ENCODE measurements at regions not wholly inside any gene's neighbourhood (a gene's known extent, or its start where the extent isn't known, plus 50 kb on each side); places are given as distances from the start of the nearest gene placed in this dataset.

DNA sequence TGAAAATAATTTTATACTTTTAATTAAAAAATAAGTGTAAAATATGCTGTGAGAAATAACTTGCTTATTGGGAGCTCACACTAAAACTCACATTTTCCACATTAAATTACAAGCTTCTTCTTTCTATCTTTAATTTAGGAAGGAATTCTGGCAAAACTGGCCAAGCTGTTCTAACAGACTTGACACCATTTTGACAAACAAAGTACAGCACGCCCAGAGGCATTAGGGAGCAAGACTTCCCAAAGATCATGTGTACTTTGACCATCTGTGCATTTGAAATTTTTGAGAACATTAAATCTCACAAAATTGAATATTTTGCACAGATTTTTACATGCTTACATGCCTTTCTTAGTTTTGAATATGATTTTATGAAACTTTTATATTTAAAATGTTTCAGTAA, 1288.4 kb upstream of the CADM2 start:
- H3K36me3 ChIP-seq (ENCODE audit: control insufficient read depth in 2 of 2, insufficient read depth in 2 of 2, low read length in 1 of 2): no peaks in the 10 kb centered on the region
- H3K27ac ChIP-seq (ENCODE audit: low read depth in 2 of 2, low read length in 1 of 2): no peak overlapping the region
- no peak overlapping the region for H3K4me3 ChIP-seq (ENCODE audit: low read depth in 1 of 2, low read length in 2 of 2)
- H3K4me1 ChIP-seq (ENCODE audit: control insufficient read depth in 2 of 2, insufficient read depth in 2 of 2, low read length in 1 of 2): no peaks in the 10 kb centered on the region
- no peaks in the 10 kb centered on the region for H3K9me3 ChIP-seq (ENCODE audit: control insufficient read depth in 2 of 2, insufficient read depth in 1 of 2, low read depth in 1 of 2, low read length in 1 of 2)
- H3K27me3 ChIP-seq (ENCODE audit: control insufficient read depth in 1 of 2, insufficient read depth in 2 of 2, low read length in 2 of 2): no peaks in the 10 kb centered on the region
- WGBS, 2 donors: 71 to 85% methylated on average over 1 of the region's 1 CpG

DNA sequence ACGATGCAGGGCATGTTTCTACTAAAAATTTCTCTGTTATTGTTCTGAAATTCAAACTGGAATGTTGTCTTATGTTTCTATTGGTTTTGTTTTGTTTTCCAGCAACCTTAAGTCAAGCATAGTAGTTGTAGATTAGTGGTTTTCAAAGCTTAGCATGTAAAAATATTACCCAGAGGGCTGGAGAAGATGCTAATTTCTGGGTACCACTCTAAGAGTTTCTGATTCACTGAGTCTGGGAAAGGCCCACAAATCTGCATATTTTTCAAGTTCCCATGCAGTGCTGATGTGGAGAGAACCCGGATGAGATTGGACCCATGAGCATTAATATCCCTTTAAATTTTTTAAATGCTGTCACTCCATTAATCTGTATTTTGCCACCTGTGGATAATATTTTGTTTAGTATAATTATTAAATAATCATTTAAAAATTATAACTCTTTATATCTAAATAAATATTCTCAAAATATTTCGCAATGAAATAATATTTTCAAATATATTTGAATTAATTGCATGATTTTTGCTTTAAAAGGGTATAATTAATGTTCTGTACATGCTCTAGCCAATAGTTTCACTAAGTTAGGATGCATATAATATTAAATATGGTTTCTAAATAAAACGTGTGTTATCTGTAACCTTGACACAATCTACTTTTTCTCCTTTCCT, 1274.7 kb upstream of the CADM2 start:
- Histone ChIP-seq H3K27me3 (ENCODE audit: control insufficient read depth in 1 of 2, insufficient read depth in 2 of 2, low read length in 2 of 2) (no peaks in the 10 kb centered on the region), H3K4me1 (ENCODE audit: control insufficient read depth in 2 of 2, insufficient read depth in 2 of 2, low read length in 1 of 2) (no peaks in the 10 kb centered on the region), H3K9me3 (ENCODE audit: control insufficient read depth in 2 of 2, insufficient read depth in 1 of 2, low read depth in 1 of 2, low read length in 1 of 2) (no peaks in the 10 kb centered on the region), H3K36me3 (ENCODE audit: control insufficient read depth in 2 of 2, insufficient read depth in 2 of 2, low read length in 1 of 2) (no peaks in the 10 kb centered on the region), H3K4me3 (ENCODE audit: low read depth in 1 of 2, low read length in 2 of 2) (no peak overlapping the region), H3K27ac (ENCODE audit: low read depth in 2 of 2, low read length in 1 of 2) (no peak overlapping the region)
- 50 to 53% methylated on average over 4 of the region's 4 CpGs for WGBS, 2 donors

- no peaks in the 10 kb centered on the region for H3K27me3 ChIP-seq (ENCODE audit: control insufficient read depth in 1 of 2, insufficient read depth in 2 of 2, low read length in 2 of 2)
- no peak overlapping the region for H3K4me3 ChIP-seq (ENCODE audit: low read depth in 1 of 2, low read length in 2 of 2)
- no peaks in the 10 kb centered on the region for H3K9me3 ChIP-seq (ENCODE audit: control insufficient read depth in 2 of 2, insufficient read depth in 1 of 2, low read depth in 1 of 2, low read length in 1 of 2)
- WGBS, 2 donors: 20 to 28% methylated on average over 1 of the region's 1 CpG
- no peak overlapping the region for H3K27ac ChIP-seq (ENCODE audit: low read depth in 2 of 2, low read length in 1 of 2)
- H3K36me3 ChIP-seq (ENCODE audit: control insufficient read depth in 2 of 2, insufficient read depth in 2 of 2, low read length in 1 of 2): no peaks in the 10 kb centered on the region
- H3K4me1 ChIP-seq (ENCODE audit: control insufficient read depth in 2 of 2, insufficient read depth in 2 of 2, low read length in 1 of 2): no peaks in the 10 kb centered on the region
These were observed 1252.1 kb upstream of the CADM2 start for GRCh38 chr3:83706669-83707068.

DNA sequence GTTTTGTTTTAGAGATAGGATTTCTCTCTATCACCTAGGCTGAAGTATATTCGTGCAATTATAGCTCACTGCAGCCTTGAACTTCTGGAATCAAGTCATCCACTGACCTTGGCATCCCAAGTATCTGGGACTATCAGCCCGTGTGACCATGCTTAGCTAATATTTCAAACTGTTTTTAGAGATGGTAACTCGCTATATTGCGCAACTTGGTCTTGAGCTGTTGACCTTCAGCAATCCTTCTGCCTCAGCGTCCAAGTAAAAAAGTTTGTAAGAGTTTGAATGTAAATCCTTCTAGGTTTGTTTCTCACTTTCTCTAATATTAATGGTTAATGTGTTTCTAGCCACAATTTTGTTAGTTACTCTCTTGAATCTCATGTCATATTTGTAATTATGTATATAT, 1243.5 kb upstream of the CADM2 start:
- Histone ChIP-seq H3K27me3 (ENCODE audit: control insufficient read depth in 1 of 2, insufficient read depth in 2 of 2, low read length in 2 of 2) (no peaks in the 10 kb centered on the region), H3K27ac (ENCODE audit: low read depth in 2 of 2, low read length in 1 of 2) (no peak overlapping the region), H3K4me3 (ENCODE audit: low read depth in 1 of 2, low read length in 2 of 2) (no peak overlapping the region), H3K36me3 (ENCODE audit: control insufficient read depth in 2 of 2, insufficient read depth in 2 of 2, low read length in 1 of 2) (no peaks in the 10 kb centered on the region), H3K9me3 (ENCODE audit: control insufficient read depth in 2 of 2, insufficient read depth in 1 of 2, low read depth in 1 of 2, low read length in 1 of 2) (no peaks in the 10 kb centered on the region), H3K4me1 (ENCODE audit: control insufficient read depth in 2 of 2, insufficient read depth in 2 of 2, low read length in 1 of 2) (no peaks in the 10 kb centered on the region)
- 52 to 68% methylated on average over 5 of the region's 5 CpGs for WGBS, 2 donors

DNA sequence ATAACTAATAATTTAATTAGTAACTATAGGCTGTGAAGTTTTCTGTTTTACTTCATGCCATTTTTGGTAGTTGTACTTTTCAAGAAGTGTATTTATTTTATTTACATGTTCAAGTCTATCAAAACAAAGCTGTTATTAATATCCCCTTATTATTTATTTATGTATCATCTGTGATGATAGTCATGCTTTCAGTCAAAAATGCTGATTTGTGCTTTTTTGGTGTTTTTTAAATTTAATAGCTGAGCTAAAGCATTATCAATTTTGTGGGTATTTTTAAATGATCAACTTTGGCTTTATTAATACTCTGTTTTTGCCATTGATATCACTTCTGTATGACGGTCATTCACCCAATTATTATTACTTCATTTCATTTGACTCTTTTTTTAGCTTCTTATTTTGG, 1229.2 kb upstream of the CADM2 start:
- peaks cover 1 to 3% of the 10 kb centered on the region in 2 donors for H3K9me3 ChIP-seq (ENCODE audit: control insufficient read depth in 2 of 2, insufficient read depth in 1 of 2, low read depth in 1 of 2, low read length in 1 of 2)

DNA sequence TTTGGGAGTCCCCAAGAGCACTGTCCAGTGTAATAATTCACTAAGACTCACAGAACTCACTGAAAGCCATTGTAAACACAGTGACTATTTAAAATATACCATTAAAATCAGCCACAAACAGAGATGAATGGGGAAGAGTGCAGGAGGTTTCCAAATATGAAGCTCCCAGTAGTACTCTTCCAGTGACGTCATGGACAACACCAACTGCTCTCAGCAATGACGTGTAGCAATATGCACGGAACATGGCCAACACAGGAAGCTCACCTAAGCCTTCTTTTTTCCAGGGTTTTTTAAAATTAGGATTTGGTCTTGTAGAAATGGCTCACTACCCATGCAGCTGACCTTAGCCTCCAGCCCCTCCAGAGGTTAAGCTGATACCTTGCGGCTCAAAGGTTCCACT, 1224.1 kb upstream of the CADM2 start:
- H3K4me1 ChIP-seq (ENCODE audit: control insufficient read depth in 2 of 2, insufficient read depth in 2 of 2, low read length in 1 of 2): no peaks in the 10 kb centered on the region
- H3K27ac ChIP-seq (ENCODE audit: low read depth in 2 of 2, low read length in 1 of 2): no peak overlapping the region
- H3K27me3 ChIP-seq (ENCODE audit: control insufficient read depth in 1 of 2, insufficient read depth in 2 of 2, low read length in 2 of 2): no peaks in the 10 kb centered on the region
- H3K4me3 ChIP-seq (ENCODE audit: low read depth in 1 of 2, low read length in 2 of 2): no peak overlapping the region
- no peaks in the 10 kb centered on the region for H3K36me3 ChIP-seq (ENCODE audit: control insufficient read depth in 2 of 2, insufficient read depth in 2 of 2, low read length in 1 of 2)
- 82% methylated on average over 4 of the region's 4 CpGs for WGBS, 2 donors
- no peaks in the 10 kb centered on the region for H3K9me3 ChIP-seq (ENCODE audit: control insufficient read depth in 2 of 2, insufficient read depth in 1 of 2, low read depth in 1 of 2, low read length in 1 of 2)

More for the DNA sequence above, 1229.2 kb upstream of the CADM2 start:
- Histone ChIP-seq H3K27ac (ENCODE audit: low read depth in 2 of 2, low read length in 1 of 2) (no peak overlapping the region), H3K4me1 (ENCODE audit: control insufficient read depth in 2 of 2, insufficient read depth in 2 of 2, low read length in 1 of 2) (no peaks in the 10 kb centered on the region), H3K27me3 (ENCODE audit: control insufficient read depth in 1 of 2, insufficient read depth in 2 of 2, low read length in 2 of 2) (no peaks in the 10 kb centered on the region), H3K4me3 (ENCODE audit: low read depth in 1 of 2, low read length in 2 of 2) (no peak overlapping the region), H3K36me3 (ENCODE audit: control insufficient read depth in 2 of 2, insufficient read depth in 2 of 2, low read length in 1 of 2) (no peaks in the 10 kb centered on the region)
- 78 to 80% methylated on average over 1 of the region's 1 CpG for WGBS, 2 donors

DNA sequence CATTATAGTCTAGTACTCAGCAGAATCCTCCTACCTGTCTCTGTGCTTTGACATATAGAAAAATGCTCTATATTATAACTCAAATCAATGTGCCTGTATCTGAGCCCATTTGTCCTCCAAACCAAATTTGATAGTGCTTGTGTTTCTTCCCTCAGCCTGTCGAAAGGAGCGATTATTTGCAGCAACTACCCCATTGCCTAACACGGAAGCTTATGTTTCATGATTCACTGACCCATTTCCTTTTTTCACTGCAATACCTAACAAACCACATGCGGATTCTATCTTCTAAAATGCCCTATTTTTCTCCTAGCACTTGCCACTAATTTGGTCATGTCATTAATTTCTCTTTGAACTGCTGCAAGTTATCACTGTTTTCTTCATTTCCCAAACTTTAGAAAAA, 1220.6 kb upstream of the CADM2 start:
- no peaks in the 10 kb centered on the region for H3K27me3 ChIP-seq (ENCODE audit: control insufficient read depth in 1 of 2, insufficient read depth in 2 of 2, low read length in 2 of 2)
- WGBS, 2 donors: 76 to 87% methylated on average over 4 of the region's 4 CpGs
- H3K4me1 ChIP-seq (ENCODE audit: control insufficient read depth in 2 of 2, insufficient read depth in 2 of 2, low read length in 1 of 2): no peaks in the 10 kb centered on the region
- H3K36me3 ChIP-seq (ENCODE audit: control insufficient read depth in 2 of 2, insufficient read depth in 2 of 2, low read length in 1 of 2): no peaks in the 10 kb centered on the region
- H3K27ac ChIP-seq (ENCODE audit: low read depth in 2 of 2, low read length in 1 of 2): no peak overlapping the region
- no peak overlapping the region for H3K4me3 ChIP-seq (ENCODE audit: low read depth in 1 of 2, low read length in 2 of 2)
- no peaks in the 10 kb centered on the region for H3K9me3 ChIP-seq (ENCODE audit: control insufficient read depth in 2 of 2, insufficient read depth in 1 of 2, low read depth in 1 of 2, low read length in 1 of 2)

- Histone ChIP-seq H3K9me3 (ENCODE audit: control insufficient read depth in 2 of 2, insufficient read depth in 1 of 2, low read depth in 1 of 2, low read length in 1 of 2) (no peaks in the 10 kb centered on the region), H3K27me3 (ENCODE audit: control insufficient read depth in 1 of 2, insufficient read depth in 2 of 2, low read length in 2 of 2) (no peaks in the 10 kb centered on the region), H3K36me3 (ENCODE audit: control insufficient read depth in 2 of 2, insufficient read depth in 2 of 2, low read length in 1 of 2) (no peaks in the 10 kb centered on the region), H3K27ac (ENCODE audit: low read depth in 2 of 2, low read length in 1 of 2) (no peak overlapping the region), H3K4me1 (ENCODE audit: control insufficient read depth in 2 of 2, insufficient read depth in 2 of 2, low read length in 1 of 2) (no peaks in the 10 kb centered on the region), H3K4me3 (ENCODE audit: low read depth in 1 of 2, low read length in 2 of 2) (no peak overlapping the region)
- WGBS, 2 donors: 37 to 50% methylated on average over 1 of the region's 1 CpG
These were observed 1218.3 kb upstream of the CADM2 start for GRCh38 chr3:83740504-83740903.

GRCh38 chr3:83765956-83766355, 1192.8 kb upstream of the CADM2 start:
- H3K27ac ChIP-seq (ENCODE audit: low read depth in 2 of 2, low read length in 1 of 2): no peak overlapping the region
- H3K4me1 ChIP-seq (ENCODE audit: control insufficient read depth in 2 of 2, insufficient read depth in 2 of 2, low read length in 1 of 2): no peaks in the 10 kb centered on the region
- no peaks in the 10 kb centered on the region for H3K36me3 ChIP-seq (ENCODE audit: control insufficient read depth in 2 of 2, insufficient read depth in 2 of 2, low read length in 1 of 2)
- H3K27me3 ChIP-seq (ENCODE audit: control insufficient read depth in 1 of 2, insufficient read depth in 2 of 2, low read length in 2 of 2): no peaks in the 10 kb centered on the region
- no peak overlapping the region for H3K4me3 ChIP-seq (ENCODE audit: low read depth in 1 of 2, low read length in 2 of 2)
- 68 to 73% methylated on average over 1 of the region's 1 CpG for WGBS, 2 donors
- H3K9me3 ChIP-seq (ENCODE audit: control insufficient read depth in 2 of 2, insufficient read depth in 1 of 2, low read depth in 1 of 2, low read length in 1 of 2): no peaks in the 10 kb centered on the region

DNA sequence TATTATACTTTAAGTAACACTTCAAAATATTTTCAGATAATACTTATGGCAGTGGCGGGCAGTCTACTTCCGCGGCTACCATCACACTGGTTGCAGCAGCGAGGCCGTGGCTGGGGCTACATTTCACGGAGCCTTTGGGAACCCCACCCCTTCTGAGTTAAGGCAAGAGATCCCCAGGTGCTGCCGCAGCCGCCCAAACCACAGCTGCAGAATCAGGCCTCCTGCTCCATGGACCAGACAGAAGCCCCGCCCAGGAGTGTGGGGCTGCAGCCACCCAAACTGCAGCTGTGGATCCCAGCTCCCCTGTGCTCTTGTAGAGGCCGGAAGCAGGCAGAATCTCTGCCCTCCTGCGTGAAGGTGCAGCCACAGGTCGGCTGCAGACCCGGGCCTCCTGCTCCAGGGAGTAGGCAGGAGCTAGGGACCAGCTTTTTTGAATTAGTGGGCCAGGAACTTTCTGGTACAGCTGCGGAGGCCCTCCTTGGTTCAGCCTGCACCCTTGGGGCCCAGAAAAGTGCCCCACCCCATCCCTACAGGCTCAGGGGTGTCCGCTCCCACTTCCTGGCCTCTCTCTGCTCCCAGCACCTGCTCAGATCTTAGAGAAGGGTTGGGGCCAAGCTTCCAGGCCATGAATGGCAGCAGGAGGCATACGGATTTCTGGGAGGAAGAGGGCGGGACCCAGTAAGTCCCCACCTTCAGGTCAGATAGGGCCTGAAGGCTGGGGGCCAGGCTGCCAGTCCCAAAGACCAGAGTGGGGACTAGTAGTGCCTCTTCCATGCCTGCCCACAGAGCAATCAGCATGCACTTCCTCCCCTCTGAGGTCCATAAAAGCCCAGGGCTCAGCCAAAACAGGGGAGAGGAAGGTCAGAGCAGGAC, 1188.8 kb upstream of the CADM2 start:
- Histone ChIP-seq H3K36me3 (ENCODE audit: control insufficient read depth in 2 of 2, insufficient read depth in 2 of 2, low read length in 1 of 2) (no peaks in the 10 kb centered on the region), H3K27ac (ENCODE audit: low read depth in 2 of 2, low read length in 1 of 2) (no peak overlapping the region), H3K9me3 (ENCODE audit: control insufficient read depth in 2 of 2, insufficient read depth in 1 of 2, low read depth in 1 of 2, low read length in 1 of 2) (no peaks in the 10 kb centered on the region), H3K4me1 (ENCODE audit: control insufficient read depth in 2 of 2, insufficient read depth in 2 of 2, low read length in 1 of 2) (no peaks in the 10 kb centered on the region), H3K4me3 (ENCODE audit: low read depth in 1 of 2, low read length in 2 of 2) (no peak overlapping the region), H3K27me3 (ENCODE audit: control insufficient read depth in 1 of 2, insufficient read depth in 2 of 2, low read length in 2 of 2) (no peaks in the 10 kb centered on the region)
- 85 to 91% methylated on average over 17 of the region's 17 CpGs for WGBS, 2 donors

All from esophagus (tissue), 2 donors.